GM18508 (cell line): ENCODE measurements at regions not wholly inside any gene's neighbourhood (a gene's known extent, or its start where the extent isn't known, plus 50 kb on each side); places are given as distances from the start of the nearest gene placed in this dataset.

Source experiments
- ATAC-seq: cut with Tn5 transposase; IDR thresholded peaks from one replicate; pipeline ENCODE4 v1.9.1; 2021; ENCODE audit warnings: moderate number of reproducible peaks; ENCODE audit not compliant: insufficient read depth, unreplicated experiment

- ATAC-seq, result no peak
These were observed 276.9 kb downstream of the MYCN start for GRCh38 chr2:16217291-16217690.

- no peak for ATAC-seq
These were observed 276.2 kb downstream of the MYCN start for GRCh38 chr2:16216558-16216945.

- ATAC-seq, result no peak
These were observed 275.7 kb downstream of the MYCN start for GRCh38 chr2:16215902-16216557.

- no peak for ATAC-seq
These were observed 274.5 kb downstream of the MYCN start for GRCh38 chr2:16214861-16215260.

GRCh38 chr2:16214391-16214790 is 274.0 kb downstream of the MYCN start:
- no peak for ATAC-seq

GRCh38 chr2:16212321-16212720 is 272.0 kb downstream of the MYCN start:
- ATAC-seq, result no peak

- no peak for ATAC-seq
These were observed 271.0 kb downstream of the MYCN start for GRCh38 chr2:16211341-16211740.

- no peak for ATAC-seq
These were observed 270.5 kb downstream of the MYCN start for GRCh38 chr2:16210841-16211240.

GRCh38 chr2:16209799-16210198 is 269.4 kb downstream of the MYCN start:
- ATAC-seq, result no peak

- no peak for ATAC-seq
These were observed 268.6 kb downstream of the MYCN start for GRCh38 chr2:16208921-16209320.

- no peak for ATAC-seq
These were observed 268.0 kb downstream of the MYCN start for GRCh38 chr2:16208241-16208797.

GRCh38 chr2:16207611-16208010 is 267.3 kb downstream of the MYCN start:
- ATAC-seq, result no peak

GRCh38 chr2:16207151-16207550 is 266.8 kb downstream of the MYCN start:
- ATAC-seq, result no peak

- no peak for ATAC-seq
These were observed 266.0 kb downstream of the MYCN start for GRCh38 chr2:16206191-16206944.

GRCh38 chr2:16205631-16206030 is 265.3 kb downstream of the MYCN start:
- ATAC-seq, result no peak

- ATAC-seq, result no peak
These were observed 264.7 kb downstream of the MYCN start for GRCh38 chr2:16204886-16205620.

- no peak for ATAC-seq
These were observed 263.9 kb downstream of the MYCN start for GRCh38 chr2:16204251-16204650.

GRCh38 chr2:16203691-16204090 is 263.3 kb downstream of the MYCN start:
- ATAC-seq, result no peak

GRCh38 chr2:16203069-16203468 is 262.7 kb downstream of the MYCN start:
- ATAC-seq, result no peak

GRCh38 chr2:16202266-16203020 is 262.1 kb downstream of the MYCN start:
- no peak for ATAC-seq
